ENCODE measurements at regions not wholly inside any gene's neighbourhood (a gene's known extent, or its start where the extent isn't known, plus 50 kb on each side); places are given as distances from the start of the nearest gene placed in this dataset.

- no peak overlapping the region for H2AFZ ChIP-seq (ENCODE audit: insufficient read depth, low read depth, low read length, poor library complexity, severe bottlenecking)
- no peak overlapping the region for H3K9ac ChIP-seq (ENCODE audit: low read length)
- H4K20me1 ChIP-seq (ENCODE audit: control insufficient read depth, insufficient read depth, low read length, poor library complexity, severe bottlenecking) = no peaks in the 10 kb centered on the region
- no peak overlapping the region for H3K27ac Mint-ChIP-seq
- H3K4me1 Mint-ChIP-seq = no peaks in the 10 kb centered on the region
- no peaks in the 10 kb centered on the region for H3K27me3 Mint-ChIP-seq
- no peak overlapping the region for H3K4me3 ChIP-seq (ENCODE audit: control extremely low read depth in 1 of 5, extremely low read depth in 1 of 5, insufficient read depth in 1 of 5, low read depth in 2 of 5, low read length in 4 of 5)
- H3K4me2 ChIP-seq (replicated peaks; ENCODE audit: low read depth, low read length, poor library complexity, severe bottlenecking) = no peak overlapping the region
- CTCF ChIA-PET = no interaction called here
- no peaks in the 10 kb centered on the region for H3K27me3 ChIP-seq (replicated peaks in 1 of 4; ENCODE audit: control extremely low read depth in 1 of 4, control insufficient read depth in 3 of 4, insufficient read depth in 4 of 4, low read length in 3 of 4)
- no peaks in the 10 kb centered on the region for H3K79me2 ChIP-seq (ENCODE audit: control insufficient read depth, insufficient read depth, low read length)
- WGBS (ENCODE audit: insufficient coverage) = 100% methylated on average over 2 of the region's 5 CpGs
- peaks cover 0 to 1% (median 0%) of the 10 kb centered on the region in 3 donors for H3K9me3 ChIP-seq (ENCODE audit: control extremely low read depth in 1 of 3, control insufficient read depth in 2 of 3, insufficient read depth in 1 of 3, low read length in 2 of 3)
- ATAC-seq (ENCODE audit: low read depth) (no peak), DNase-seq (no peak)
- H3K9me3 Mint-ChIP-seq (ENCODE audit: insufficient read depth) = no peaks in the 10 kb centered on the region
- TF ChIP-seq CTCF (IDR thresholded peaks at IDR 0.05) = no peak
- no peak for TF ChIP-seq EZH2 (IDR thresholded peaks at IDR 0.05; ENCODE audit: borderline replicate concordance, insufficient read depth, low read depth, low read length, poor library complexity, severe bottlenecking)
- no peak overlapping the region for H3K27ac ChIP-seq (ENCODE audit: low read length in 2 of 2)
- POLR2A ChIA-PET = no interaction called here
- H3K36me3 ChIP-seq (replicated peaks in 1 of 2; ENCODE audit: control extremely low read depth in 1 of 2, control insufficient read depth in 1 of 2, extremely low read depth in 1 of 2, insufficient read depth in 2 of 2, low read length in 1 of 2) = no peaks in the 10 kb centered on the region
- H3K4me3 Mint-ChIP-seq = no peak overlapping the region
- intact Hi-C loops (cut with micrococcal nuclease) = no loop called here
- no peaks in the 10 kb centered on the region for H3K4me1 ChIP-seq (ENCODE audit: control insufficient read depth in 2 of 2, insufficient read depth in 2 of 2, low read length in 2 of 2)
Observed at GRCh38 chr12:63304887-63305316, 153.9 kb upstream of the AVPR1A start.

DNA sequence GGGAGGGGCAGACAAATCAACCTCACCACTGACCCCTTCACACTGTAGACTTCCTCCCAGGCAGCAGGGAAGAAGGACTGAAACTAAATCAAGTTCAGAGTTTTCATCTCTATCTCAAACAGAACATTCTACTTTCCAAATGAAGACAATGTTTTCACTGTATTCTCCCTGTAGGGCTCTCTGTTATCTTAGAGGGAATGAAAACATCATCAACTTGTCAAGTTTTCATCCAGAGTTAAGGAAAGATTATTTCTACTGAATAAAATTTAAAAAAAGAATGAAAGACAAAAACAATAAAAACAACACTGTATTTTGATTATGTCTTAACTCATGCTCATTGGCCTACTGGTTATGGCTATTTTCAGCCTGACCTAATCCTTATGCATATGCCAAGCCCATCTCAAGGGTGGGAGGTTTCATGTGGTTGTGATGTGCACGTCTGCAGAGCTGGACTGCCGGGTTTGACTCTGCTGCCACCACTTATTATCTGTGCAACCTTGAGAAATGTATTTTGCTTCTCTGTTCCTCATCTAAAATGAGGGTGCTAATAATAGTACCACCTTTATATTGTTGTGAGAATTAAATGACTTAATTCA is 152.0 kb upstream of the AVPR1A start:
- no peak for TF ChIP-seq EZH2 (IDR thresholded peaks at IDR 0.05; ENCODE audit: borderline replicate concordance, insufficient read depth, low read depth, low read length, poor library complexity, severe bottlenecking)
- no peak for TF ChIP-seq CTCF (IDR thresholded peaks at IDR 0.05)
- Mint-ChIP-seq H3K4me3 (no peak overlapping the region), H3K27ac (no peak overlapping the region), H3K27me3 (no peaks in the 10 kb centered on the region), H3K9me3 (ENCODE audit: insufficient read depth) (no peaks in the 10 kb centered on the region), H3K4me1 (no peaks in the 10 kb centered on the region)
- POLR2A ChIA-PET = no interaction called here
- CTCF ChIA-PET = no interaction called here
- intact Hi-C loops (cut with micrococcal nuclease) = no loop called here
- Histone ChIP-seq H3K36me3 (replicated peaks in 1 of 2; ENCODE audit: control extremely low read depth in 1 of 2, control insufficient read depth in 1 of 2, extremely low read depth in 1 of 2, insufficient read depth in 2 of 2, low read length in 1 of 2) (no peaks in the 10 kb centered on the region), H3K4me2 (replicated peaks; ENCODE audit: low read depth, low read length, poor library complexity, severe bottlenecking) (no peak overlapping the region), H3K4me3 (ENCODE audit: control extremely low read depth in 1 of 5, extremely low read depth in 1 of 5, insufficient read depth in 1 of 5, low read depth in 2 of 5, low read length in 4 of 5) (no peak overlapping the region), H3K27ac (ENCODE audit: low read length in 2 of 2) (no peak overlapping the region), H3K9ac (ENCODE audit: low read length) (no peak overlapping the region), H2AFZ (ENCODE audit: insufficient read depth, low read depth, low read length, poor library complexity, severe bottlenecking) (no peak overlapping the region), H3K4me1 (ENCODE audit: control insufficient read depth in 2 of 2, insufficient read depth in 2 of 2, low read length in 2 of 2) (no peaks in the 10 kb centered on the region), H3K79me2 (ENCODE audit: control insufficient read depth, insufficient read depth, low read length) (no peaks in the 10 kb centered on the region), H3K9me3 (ENCODE audit: control extremely low read depth in 1 of 3, control insufficient read depth in 2 of 3, insufficient read depth in 1 of 3, low read length in 2 of 3) (no peaks in the 10 kb centered on the region), H3K27me3 (replicated peaks in 1 of 4; ENCODE audit: control extremely low read depth in 1 of 4, control insufficient read depth in 3 of 4, insufficient read depth in 4 of 4, low read length in 3 of 4) (no peaks in the 10 kb centered on the region), H4K20me1 (ENCODE audit: control insufficient read depth, insufficient read depth, low read length, poor library complexity, severe bottlenecking) (no peaks in the 10 kb centered on the region)
- WGBS (ENCODE audit: insufficient coverage) = 70% methylated on average over 2 of the region's 2 CpGs
- DNase-seq (no peak), ATAC-seq (ENCODE audit: low read depth) (no peak)

Data from B cell (primary cell).